Activated naive CD4-positive, alpha-beta T cell treated with anti-CD3 and anti-CD28 coated beads for 36 hours (primary cell): ENCODE measurements at regions not wholly inside any gene's neighbourhood (a gene's known extent, or its start where the extent isn't known, plus 50 kb on each side); places are given as distances from the start of the nearest gene placed in this dataset.

Source experiments
- CTCF ChIA-PET: fragments of 350-600 bp; sonication (Branson Sonifier 250); formaldehyde crosslinking; loops from one replicate; lab custom pipeline; 2021; ENCODE audit warnings: antibody characterized with exemption; lab: Charles Lee
- DNase-seq: peaks from one replicate; pipeline ENCODE4 v3.0.0-alpha.2; 2020
- H3K27ac Mint-ChIP-seq: one replicate; pipeline ENCODE4 v1.8.0; 2021; ENCODE audit warnings: mild to moderate bottlenecking, mixed read lengths
- H3K27me3 Mint-ChIP-seq: one replicate; pipeline ENCODE4 v1.8.0; 2021; ENCODE audit warnings: low read depth, mixed read lengths
- H3K36me3 Mint-ChIP-seq: one replicate; pipeline ENCODE4 v1.8.0; 2021; ENCODE audit warnings: low read depth, mixed read lengths
- H3K4me1 Mint-ChIP-seq: one replicate; pipeline ENCODE4 v1.8.0; 2021; ENCODE audit warnings: low read depth, mixed read lengths
- H3K4me3 Mint-ChIP-seq: one replicate; pipeline ENCODE4 v1.8.0; 2021; ENCODE audit warnings: mild to moderate bottlenecking, moderate library complexity, mixed read lengths
- H3K9me3 Mint-ChIP-seq: one replicate; pipeline ENCODE4 v1.8.0; 2021; ENCODE audit warnings: mixed read lengths
- intact Hi-C: fragments of 100-400 bp; cut with micrococcal nuclease; formaldehyde crosslinking; loops from one replicate; pipeline ENCODE4 v1.15.1; 2023

- Mint-ChIP-seq H3K27ac (no peak overlapping the region), H3K36me3 (peaks cover 4% of the 10 kb centered on the region), H3K4me3 (no peak overlapping the region), H3K9me3 (peaks cover 10% of the 10 kb centered on the region), H3K27me3 (no peaks in the 10 kb centered on the region), H3K4me1 (peaks cover 6% of the 10 kb centered on the region)
- intact Hi-C loops = no loop called here
- DNase-seq = no peak
- CTCF ChIA-PET = no interaction called here
Measured at GRCh38 chr6:121994919-121995318, 404.5 kb upstream of the HSF2 start.

GRCh38 chr6:121998631-121999030 is 400.8 kb upstream of the HSF2 start:
- no peak for DNase-seq
- intact Hi-C loops = no loop called here
- CTCF ChIA-PET = no interaction called here
- H3K27me3 Mint-ChIP-seq = no peaks in the 10 kb centered on the region
- H3K4me3 Mint-ChIP-seq = no peak overlapping the region
- peaks cover 2% of the 10 kb centered on the region for H3K36me3 Mint-ChIP-seq
- no peak overlapping the region for H3K27ac Mint-ChIP-seq
- H3K4me1 Mint-ChIP-seq = no peaks in the 10 kb centered on the region
- peaks cover 7% of the 10 kb centered on the region for H3K9me3 Mint-ChIP-seq

- Mint-ChIP-seq H3K4me3 (no peak overlapping the region), H3K27ac (no peak overlapping the region), H3K9me3 (peaks cover 2% of the 10 kb centered on the region), H3K36me3 (no peaks in the 10 kb centered on the region), H3K27me3 (no peaks in the 10 kb centered on the region), H3K4me1 (no peaks in the 10 kb centered on the region)
- intact Hi-C loops = no loop called here
- CTCF ChIA-PET = no interaction called here
- DNase-seq = no peak
Measured at GRCh38 chr6:121999456-122000065, 399.9 kb upstream of the HSF2 start.

- intact Hi-C loops = no loop called here
- Mint-ChIP-seq H3K36me3 (no peaks in the 10 kb centered on the region), H3K27me3 (no peaks in the 10 kb centered on the region), H3K9me3 (no peaks in the 10 kb centered on the region), H3K4me1 (peaks cover 4% of the 10 kb centered on the region), H3K27ac (no peak overlapping the region), H3K4me3 (no peak overlapping the region)
- no peak for DNase-seq
- CTCF ChIA-PET = no interaction called here
Measured at GRCh38 chr6:122005661-122006060, 393.8 kb upstream of the HSF2 start.

GRCh38 chr6:122007339-122007738 is 392.1 kb upstream of the HSF2 start:
- no peaks in the 10 kb centered on the region for H3K9me3 Mint-ChIP-seq
- peaks cover 4% of the 10 kb centered on the region for H3K4me1 Mint-ChIP-seq
- DNase-seq = no peak
- H3K27me3 Mint-ChIP-seq = no peaks in the 10 kb centered on the region
- H3K27ac Mint-ChIP-seq = no peak overlapping the region
- no peaks in the 10 kb centered on the region for H3K36me3 Mint-ChIP-seq
- intact Hi-C loops = no loop called here
- CTCF ChIA-PET = no interaction called here
- H3K4me3 Mint-ChIP-seq = no peak overlapping the region

GRCh38 chr6:122008101-122008999 is 391.1 kb upstream of the HSF2 start:
- Mint-ChIP-seq H3K4me1 (peaks cover 4% of the 10 kb centered on the region), H3K27ac (no peak overlapping the region), H3K27me3 (no peaks in the 10 kb centered on the region), H3K4me3 (no peak overlapping the region), H3K36me3 (no peaks in the 10 kb centered on the region), H3K9me3 (no peaks in the 10 kb centered on the region)
- DNase-seq = no peak
- CTCF ChIA-PET = no interaction called here
- intact Hi-C loops = no loop called here

GRCh38 chr6:122009000-122009350 is 390.5 kb upstream of the HSF2 start:
- Mint-ChIP-seq H3K4me3 (no peak overlapping the region), H3K27ac (no peak overlapping the region), H3K36me3 (no peaks in the 10 kb centered on the region), H3K27me3 (no peaks in the 10 kb centered on the region), H3K9me3 (no peaks in the 10 kb centered on the region), H3K4me1 (peaks cover 4% of the 10 kb centered on the region)
- intact Hi-C loops = no loop called here
- CTCF ChIA-PET = no interaction called here
- no peak for DNase-seq

- Mint-ChIP-seq H3K36me3 (no peaks in the 10 kb centered on the region), H3K27me3 (no peaks in the 10 kb centered on the region), H3K4me3 (no peak overlapping the region), H3K4me1 (peaks cover 4% of the 10 kb centered on the region), H3K27ac (no peak overlapping the region), H3K9me3 (no peaks in the 10 kb centered on the region)
- intact Hi-C loops = no loop called here
- no peak for DNase-seq
- CTCF ChIA-PET = interaction anchor here (0.8 kb wide), 1 partner anchor 235 kb away, joined by 3 read pairs; no protein-coding TSS in a partner anchor
Measured at GRCh38 chr6:122012578-122012977, 386.9 kb upstream of the HSF2 start.

- CTCF ChIA-PET = no interaction called here
- DNase-seq = no peak
- Mint-ChIP-seq H3K27me3 (peaks cover 2% of the 10 kb centered on the region), H3K36me3 (no peaks in the 10 kb centered on the region), H3K4me3 (no peak overlapping the region), H3K9me3 (no peaks in the 10 kb centered on the region), H3K27ac (no peak overlapping the region), H3K4me1 (no peaks in the 10 kb centered on the region)
- intact Hi-C loops = no loop called here
Measured at GRCh38 chr6:122014961-122015360, 384.5 kb upstream of the HSF2 start.

GRCh38 chr6:122020588-122021264 is 378.7 kb upstream of the HSF2 start:
- no peaks in the 10 kb centered on the region for H3K36me3 Mint-ChIP-seq

GRCh38 chr6:122025104-122025503 is 374.3 kb upstream of the HSF2 start:
- Mint-ChIP-seq H3K27ac (no peak overlapping the region), H3K4me1 (peaks cover 8% of the 10 kb centered on the region), H3K27me3 (peaks cover 2% of the 10 kb centered on the region), H3K36me3 (no peaks in the 10 kb centered on the region), H3K9me3 (no peaks in the 10 kb centered on the region), H3K4me3 (no peak overlapping the region)
- DNase-seq = no peak
- intact Hi-C loops = no loop called here
- CTCF ChIA-PET = interaction anchor here (1.0 kb wide), 1 partner anchor 14 kb away, joined by 3 read pairs; no protein-coding TSS in a partner anchor

More at GRCh38 chr6:122020588-122021264, 378.7 kb upstream of the HSF2 start:
- Mint-ChIP-seq H3K4me3 (no peak overlapping the region), H3K27ac (no peak overlapping the region), H3K4me1 (peaks cover 7% of the 10 kb centered on the region), H3K9me3 (no peaks in the 10 kb centered on the region), H3K27me3 (peaks cover 3% of the 10 kb centered on the region)
- intact Hi-C loops = no loop called here
- CTCF ChIA-PET = no interaction called here
- no peak for DNase-seq

GRCh38 chr6:122026582-122027369 is 372.7 kb upstream of the HSF2 start:
- CTCF ChIA-PET = no interaction called here
- no peak for DNase-seq
- H3K36me3 Mint-ChIP-seq = no peaks in the 10 kb centered on the region
- H3K27me3 Mint-ChIP-seq = peaks cover 2% of the 10 kb centered on the region
- no peaks in the 10 kb centered on the region for H3K9me3 Mint-ChIP-seq
- intact Hi-C loops = no loop called here
- H3K4me3 Mint-ChIP-seq = no peak overlapping the region
- no peak overlapping the region for H3K27ac Mint-ChIP-seq
- H3K4me1 Mint-ChIP-seq = peaks cover 12% of the 10 kb centered on the region
